Testis (tissue), 2 donors: ENCODE measurements at regions not wholly inside any gene's neighbourhood (a gene's known extent, or its start where the extent isn't known, plus 50 kb on each side); places are given as distances from the start of the nearest gene placed in this dataset.

Experiments
- DNase-seq: peaks from one replicate; pipeline ENCODE4 v3.0.0-alpha.2; 2019
- H3K27ac ChIP-seq, 2 donors: fragments of 200-600 bp; sonication (generic); one replicate each; pipeline ENCODE4 v1.5.1; 2019
- H3K27me3 ChIP-seq: fragments of 200-600 bp; sonication (generic); one replicate; pipeline ENCODE4 v1.5.1; 2019
- H3K36me3 ChIP-seq: fragments of 200-600 bp; sonication (generic); one replicate; pipeline ENCODE4 v1.5.1; 2017; ENCODE audit warnings: low read depth; ENCODE audit errors: missing control alignments
- H3K4me1 ChIP-seq: fragments of 200-600 bp; sonication (generic); one replicate; pipeline ENCODE4 v1.5.1; 2019
- H3K4me3 ChIP-seq, 2 donors: fragments of 200-600 bp; sonication (generic); one replicate each; pipeline ENCODE4 v1.5.1; 2017 to 2019
- H3K9me3 ChIP-seq: fragments of 200-600 bp; sonication (generic); one replicate; pipeline ENCODE4 v1.5.1; 2017
- CTCF ChIP-seq, 3 experiments: fragments of 450-650 bp in 2 of 3; fragments of 200-600 bp in 1 of 3; sonication (generic) in 1 of 3; IDR thresholded peaks; one replicate each; pipeline ENCODE4 v1.5.1; 2016 to 2019; ENCODE audit warnings: antibody characterized with exemption in 3 of 3, mild to moderate bottlenecking in 2 of 3, moderate library complexity in 1 of 3
- POLR2A ChIP-seq: fragments of 450-650 bp; IDR thresholded peaks from one replicate; pipeline ENCODE4 v1.6.1; 2017; ENCODE audit warnings: antibody characterized with exemption, mild to moderate bottlenecking, moderate library complexity
- WGBS, 2 donors: methylation state at CpG; one replicate each; pipeline ENCODE4 v1.1.5; 2018; 5-methylcytosine and 5-hydroxymethylcytosine counted together
- intact Hi-C: fragments of 100-400 bp; cut with DNase I; formaldehyde crosslinking; loops from one replicate; pipeline ENCODE4 v1.15.1; 2023; ENCODE audit warnings: low total_unique reads

DNA sequence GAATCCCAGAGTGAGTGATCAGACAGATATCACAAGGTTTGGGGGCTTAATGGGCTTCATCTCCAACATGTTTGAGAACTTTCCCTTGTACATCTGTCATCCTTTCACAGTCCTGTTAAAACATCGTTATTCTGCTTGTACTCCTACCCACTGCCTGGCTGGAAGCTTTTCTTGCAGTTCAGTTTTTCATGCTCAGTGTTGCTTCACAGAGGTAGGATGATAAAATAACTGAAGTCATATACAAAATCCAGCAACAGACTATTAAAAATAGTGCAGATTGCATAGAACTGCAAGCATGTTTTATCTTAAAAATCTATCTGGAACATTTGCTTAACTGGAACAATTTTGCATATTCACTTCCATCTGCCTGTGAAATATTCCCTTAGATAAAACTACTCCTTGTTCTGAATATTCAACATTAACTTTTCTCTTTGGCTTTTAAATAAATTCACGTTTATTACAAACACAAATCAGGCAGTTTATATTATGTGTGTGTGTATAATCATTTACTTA lies 579.6 kb upstream of the IGFBP7 start:
- Histone ChIP-seq H3K27me3 (no peaks in the 10 kb centered on the region), H3K36me3 (no peaks in the 10 kb centered on the region), H3K4me1 (no peaks in the 10 kb centered on the region), H3K27ac (no peak overlapping the region), H3K9me3 (no peaks in the 10 kb centered on the region), H3K4me3 (no peak overlapping the region)
- intact Hi-C loops, result no loop called here
- TF ChIP-seq POLR2A (no peak), CTCF (IDR thresholded peaks at IDR 0.05) (no peak)
- DNase-seq, result no peak
- 52 to 57% methylated on average over 2 of the region's 2 CpGs for WGBS, 2 donors

DNA sequence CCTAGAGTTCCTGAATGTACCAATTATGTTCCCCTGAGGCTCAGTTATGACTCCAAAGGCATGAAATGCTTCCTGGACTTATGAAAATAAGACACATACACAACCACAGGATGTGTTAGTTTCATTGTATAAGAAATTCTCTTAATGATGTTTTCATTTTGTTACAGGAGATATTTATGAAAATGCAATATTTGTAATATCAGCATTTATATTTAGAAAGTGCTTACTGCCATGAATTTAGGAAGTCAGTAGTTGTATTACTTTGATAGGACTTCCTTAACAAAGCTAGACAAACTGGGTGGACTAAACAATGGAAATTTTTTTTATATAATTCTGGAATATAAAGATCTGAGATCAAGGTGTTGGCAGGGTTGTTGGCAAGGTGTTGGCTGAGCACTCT lies 572.1 kb upstream of the IGFBP7 start:
- TF ChIP-seq CTCF (IDR thresholded peaks at IDR 0.05), result no peak
- no peak for TF ChIP-seq POLR2A
- H3K27ac ChIP-seq, result no peak overlapping the region
- intact Hi-C loops, result no loop called here
- DNase-seq, result no peak
- no peaks in the 10 kb centered on the region for H3K36me3 ChIP-seq
- H3K4me1 ChIP-seq, result no peaks in the 10 kb centered on the region
- H3K4me3 ChIP-seq, result no peak overlapping the region
- no peaks in the 10 kb centered on the region for H3K27me3 ChIP-seq
- no peaks in the 10 kb centered on the region for H3K9me3 ChIP-seq

DNA sequence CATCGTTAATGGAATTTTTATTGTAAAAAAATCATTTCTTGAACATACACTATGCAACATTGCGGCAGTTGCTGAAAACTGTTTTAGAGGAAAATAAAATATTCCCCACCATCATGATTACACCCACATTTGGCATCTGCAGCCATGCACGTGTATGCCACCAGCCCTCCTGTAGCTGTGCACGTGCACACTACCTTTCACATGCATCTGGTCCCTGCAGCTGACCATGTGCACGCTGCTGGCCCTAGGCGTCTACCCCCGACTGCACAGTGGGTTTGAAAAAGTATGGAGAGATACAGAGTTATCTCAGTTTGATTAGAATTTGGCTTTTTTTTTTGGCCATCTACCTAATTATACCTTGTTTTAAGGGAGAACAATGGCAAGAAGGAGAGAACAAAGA lies 569.8 kb upstream of the IGFBP7 start:
- H3K4me1 ChIP-seq, result no peaks in the 10 kb centered on the region
- DNase-seq, result no peak
- H3K9me3 ChIP-seq, result no peaks in the 10 kb centered on the region
- intact Hi-C loops, result no loop called here
- 92% methylated on average over 7 of the region's 7 CpGs for WGBS, 2 donors
- no peak overlapping the region for H3K4me3 ChIP-seq
- TF ChIP-seq CTCF (IDR thresholded peaks at IDR 0.05), result no peak
- TF ChIP-seq POLR2A, result no peak
- no peaks in the 10 kb centered on the region for H3K27me3 ChIP-seq
- no peaks in the 10 kb centered on the region for H3K36me3 ChIP-seq
- H3K27ac ChIP-seq, result no peak overlapping the region

DNA sequence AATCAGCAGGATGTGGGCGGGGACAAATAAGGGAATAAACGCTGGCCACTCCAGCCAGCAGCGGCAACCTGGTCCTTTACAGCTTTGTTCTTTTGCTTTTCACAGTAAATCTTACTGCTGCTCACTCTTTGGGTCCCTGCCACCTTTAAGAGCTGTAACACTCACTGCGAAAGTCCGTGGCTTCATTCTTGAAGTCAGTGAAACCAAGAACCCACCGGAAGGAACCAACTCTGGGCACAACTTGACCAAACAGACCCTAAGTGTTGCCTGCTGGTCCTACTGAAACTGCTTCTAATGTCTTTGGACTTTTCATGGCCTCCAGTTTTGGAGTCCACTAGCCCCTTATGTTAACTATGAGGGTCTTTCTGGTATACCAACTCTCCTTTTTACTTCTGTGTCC lies 566.2 kb upstream of the IGFBP7 start:
- Histone ChIP-seq H3K27ac (no peak overlapping the region), H3K27me3 (no peaks in the 10 kb centered on the region), H3K36me3 (no peaks in the 10 kb centered on the region), H3K4me3 (no peak overlapping the region), H3K4me1 (no peaks in the 10 kb centered on the region), H3K9me3 (no peaks in the 10 kb centered on the region)
- WGBS, 2 donors, result 74 to 85% methylated on average over 6 of the region's 6 CpGs
- TF ChIP-seq POLR2A (no peak), CTCF (IDR thresholded peaks at IDR 0.05) (no peak)
- intact Hi-C loops, result no loop called here
- peak; percentile 22 for DNase-seq

DNA sequence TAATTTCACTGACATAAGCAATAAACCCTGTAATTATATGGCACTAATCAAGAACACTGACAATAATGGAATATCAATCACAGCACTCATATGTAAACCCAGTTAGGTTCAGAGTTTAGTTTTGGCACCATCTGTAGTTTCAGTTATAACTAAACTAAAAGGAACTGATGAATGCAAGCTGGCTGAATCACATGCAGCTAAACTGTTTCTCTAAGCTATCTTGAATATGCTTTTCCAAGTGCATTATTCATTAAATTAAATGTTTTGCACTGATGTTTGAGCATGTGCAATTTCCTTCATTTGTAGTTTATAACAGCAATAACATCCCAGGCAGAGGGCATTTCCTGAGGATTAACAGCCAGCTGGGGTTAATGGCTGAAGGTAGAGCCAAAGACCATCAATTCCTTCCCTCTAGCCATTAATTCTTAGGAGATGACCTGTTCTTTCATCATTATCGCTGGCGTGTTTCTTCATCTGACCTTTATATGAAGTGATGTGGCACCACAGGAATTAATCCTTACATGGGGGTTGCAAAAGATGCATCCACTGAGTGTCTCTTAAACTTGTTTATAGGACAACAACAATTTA lies 562.8 kb upstream of the IGFBP7 start:
- intact Hi-C loops, result no loop called here
- no peaks in the 10 kb centered on the region for H3K27me3 ChIP-seq
- H3K36me3 ChIP-seq, result no peaks in the 10 kb centered on the region
- WGBS, 2 donors, result 49 to 58% methylated on average over 2 of the region's 2 CpGs
- DNase-seq, result no peak
- TF ChIP-seq CTCF (IDR thresholded peaks at IDR 0.05) (no peak), POLR2A (no peak)
- no peaks in the 10 kb centered on the region for H3K9me3 ChIP-seq
- no peak overlapping the region for H3K4me3 ChIP-seq
- no peak overlapping the region for H3K27ac ChIP-seq
- H3K4me1 ChIP-seq, result no peaks in the 10 kb centered on the region
